ENCODE measurements at regions not wholly inside any gene's neighbourhood (a gene's known extent, or its start where the extent isn't known, plus 50 kb on each side); places are given as distances from the start of the nearest gene placed in this dataset.

GRCh38 chr9:38162332-38163211, 93.5 kb upstream of the SHB start:
- Histone ChIP-seq H3K27me3 (ENCODE audit: control insufficient read depth, insufficient read depth, low read length) (no peaks in the 10 kb centered on the region), H3K9ac (ENCODE audit: low read length in 3 of 3) (no peak overlapping the region), H3K4me1 (ENCODE audit: control insufficient read depth in 2 of 3, insufficient read depth in 2 of 3, low read depth in 1 of 3, low read length in 3 of 3) (no peaks in the 10 kb centered on the region), H3K4me3 (ENCODE audit: low read length in 3 of 3) (no peak overlapping the region), H3K27ac (ENCODE audit: low read depth in 2 of 2, low read length in 2 of 2) (no peak overlapping the region), H3K36me3 (ENCODE audit: control insufficient read depth in 2 of 3, insufficient read depth in 3 of 3, low read length in 3 of 3) (no peaks in the 10 kb centered on the region), H3K9me3 (ENCODE audit: control insufficient read depth in 2 of 3, insufficient read depth in 1 of 3, low read length in 3 of 3) (no peaks in the 10 kb centered on the region)
- intact Hi-C loops (cut with DNase I) = no loop called here
- FAIRE-seq (no peak), DNase-seq (peak in 1 of 5 donors; percentile 44)
- no peak for TF ChIP-seq CTCF (IDR thresholded peaks at IDR 0.05; ENCODE audit: borderline replicate concordance, extremely low read depth, insufficient read depth)

GRCh38 chr9:38160613-38161215, 91.7 kb upstream of the SHB start:
- H3K27ac ChIP-seq (ENCODE audit: low read depth in 2 of 2, low read length in 2 of 2) = no peak overlapping the region
- no peaks in the 10 kb centered on the region for H3K9me3 ChIP-seq (ENCODE audit: control insufficient read depth in 2 of 3, insufficient read depth in 1 of 3, low read length in 3 of 3)
- H3K4me1 ChIP-seq (ENCODE audit: control insufficient read depth in 2 of 3, insufficient read depth in 2 of 3, low read depth in 1 of 3, low read length in 3 of 3) = no peaks in the 10 kb centered on the region
- H3K27me3 ChIP-seq (ENCODE audit: control insufficient read depth, insufficient read depth, low read length) = no peaks in the 10 kb centered on the region
- H3K9ac ChIP-seq (ENCODE audit: low read length in 3 of 3) = no peak overlapping the region
- intact Hi-C loops (cut with DNase I) = no loop called here
- FAIRE-seq (no peak), DNase-seq (peak in 3 of 5 donors; percentile 48 to 75 (median 64))
- no peak overlapping the region for H3K4me3 ChIP-seq (ENCODE audit: low read length in 3 of 3)
- TF ChIP-seq CTCF (IDR thresholded peaks at IDR 0.05; ENCODE audit: borderline replicate concordance, extremely low read depth, insufficient read depth) = peak; percentile 83
- no peaks in the 10 kb centered on the region for H3K36me3 ChIP-seq (ENCODE audit: control insufficient read depth in 2 of 3, insufficient read depth in 3 of 3, low read length in 3 of 3)

- no peaks in the 10 kb centered on the region for H3K4me1 ChIP-seq (ENCODE audit: control insufficient read depth in 2 of 3, insufficient read depth in 2 of 3, low read depth in 1 of 3, low read length in 3 of 3)
- no peaks in the 10 kb centered on the region for H3K36me3 ChIP-seq (ENCODE audit: control insufficient read depth in 2 of 3, insufficient read depth in 3 of 3, low read length in 3 of 3)
- FAIRE-seq (no peak), DNase-seq (no peak)
- H3K9me3 ChIP-seq (ENCODE audit: control insufficient read depth in 2 of 3, insufficient read depth in 1 of 3, low read length in 3 of 3) = no peaks in the 10 kb centered on the region
- no peak overlapping the region for H3K27ac ChIP-seq (ENCODE audit: low read depth in 2 of 2, low read length in 2 of 2)
- no peak for TF ChIP-seq CTCF (IDR thresholded peaks at IDR 0.05; ENCODE audit: borderline replicate concordance, extremely low read depth, insufficient read depth)
- intact Hi-C loops (cut with DNase I) = no loop called here
- no peak overlapping the region for H3K4me3 ChIP-seq (ENCODE audit: low read length in 3 of 3)
- H3K27me3 ChIP-seq (ENCODE audit: control insufficient read depth, insufficient read depth, low read length) = no peaks in the 10 kb centered on the region
- H3K9ac ChIP-seq (ENCODE audit: low read length in 3 of 3) = no peak overlapping the region
Measured at GRCh38 chr9:38159599-38159998, 90.6 kb upstream of the SHB start.
